Mesodermal cell (in vitro differentiated cells): ENCODE measurements at regions not wholly inside any gene's neighbourhood (a gene's known extent, or its start where the extent isn't known, plus 50 kb on each side); places are given as distances from the start of the nearest gene placed in this dataset.
"Not testable (repeated sequence)": the region's sequence is repeated elsewhere in the genome, so short reads cannot be mapped to it uniquely, and the experiment has no call there.

Experiments used
- H3K27ac ChIP-seq: 2 replicates; pipeline ENCODE4 v1.7.0; 2013; ENCODE audit warnings: mild to moderate bottlenecking, low read depth, low read length, moderate library complexity; ENCODE audit not compliant: severe bottlenecking
- H3K36me3 ChIP-seq: 2 replicates; pipeline ENCODE4 v1.7.1; 2013; ENCODE audit warnings: mild to moderate bottlenecking, low read length, moderate library complexity; ENCODE audit not compliant: control insufficient read depth, insufficient read depth
- H3K4me1 ChIP-seq: one replicate; pipeline ENCODE4 v1.7.1; 2013; ENCODE audit warnings: mild to moderate bottlenecking, low read length; ENCODE audit not compliant: insufficient read depth, control insufficient read depth, poor library complexity, severe bottlenecking
- H3K4me3 ChIP-seq: 2 replicates; pipeline ENCODE4 v1.7.0; 2013; ENCODE audit warnings: low read length, control low read depth, mild to moderate bottlenecking; ENCODE audit not compliant: insufficient read depth, poor library complexity, severe bottlenecking; ENCODE audit errors: extremely low read depth
- H3K9me3 ChIP-seq: 2 replicates; pipeline ENCODE4 v1.7.1; 2013; ENCODE audit warnings: mild to moderate bottlenecking, low read length, moderate library complexity; ENCODE audit not compliant: control insufficient read depth
- WGBS, 2 experiments: methylation state at CpG; one replicate each; pipeline ENCODE4 v1.1.5; 2013; ENCODE audit warnings: missing lambda C conversion rate in 2 of 2; ENCODE audit not compliant: insufficient coverage in 2 of 2; 5-methylcytosine and 5-hydroxymethylcytosine counted together

- not testable (repeated sequence) for H3K27ac ChIP-seq, H3K9me3 ChIP-seq, H3K36me3 ChIP-seq, H3K4me1 ChIP-seq, H3K4me3 ChIP-seq
- WGBS, 2 experiments: 100% methylated on average over 1 to 2 of the region's 5 CpGs
These were observed 144.6 kb upstream of the DUSP22 start for GRCh38 chr6:147651-148050.

- not testable (repeated sequence) for H3K36me3 ChIP-seq, H3K9me3 ChIP-seq, H3K4me1 ChIP-seq, H3K4me3 ChIP-seq, H3K27ac ChIP-seq
- WGBS, 2 experiments: 92 to 96% methylated on average over 30 to 50 of the region's 61 CpGs
These were observed 144.0 kb upstream of the DUSP22 start for GRCh38 chr6:148051-148984.

GRCh38 chr6:150147-150546 lies 142.1 kb upstream of the DUSP22 start:
- H3K36me3 ChIP-seq, H3K4me3 ChIP-seq, H3K27ac ChIP-seq, H3K9me3 ChIP-seq: not testable (repeated sequence)
- peaks cover 12% of the 10 kb centered on the region for H3K4me1 ChIP-seq
- WGBS, 2 experiments: no CpG with 5 or more reads among the region's 1 CpG

- 85 to 96% methylated on average over 3 of the region's 3 CpGs for WGBS, 2 experiments
- not testable (repeated sequence) for H3K36me3 ChIP-seq, H3K9me3 ChIP-seq, H3K4me3 ChIP-seq
- Histone ChIP-seq H3K27ac (peak overlapping the region; percentile 59), H3K4me1 (peaks cover 12% of the 10 kb centered on the region)
These were observed 139.9 kb upstream of the DUSP22 start for GRCh38 chr6:152436-152835.

GRCh38 chr6:153026-153425 lies 139.3 kb upstream of the DUSP22 start:
- no CpG with 5 or more reads among the region's 2 CpGs for WGBS, 2 experiments
- Histone ChIP-seq H3K4me1 (peaks cover 12% of the 10 kb centered on the region), H3K27ac (peak overlapping the region; percentile 59)
- H3K4me3 ChIP-seq, H3K9me3 ChIP-seq, H3K36me3 ChIP-seq: not testable (repeated sequence)

- not testable (repeated sequence) for H3K36me3 ChIP-seq, H3K9me3 ChIP-seq, H3K4me3 ChIP-seq
- Histone ChIP-seq H3K4me1 (peaks cover 12% of the 10 kb centered on the region), H3K27ac (peak overlapping the region; percentile 26)
- 71 to 75% methylated on average over 1 of the region's 3 CpGs for WGBS, 2 experiments
These were observed 138.4 kb upstream of the DUSP22 start for GRCh38 chr6:153867-154266.

- peaks cover 12% of the 10 kb centered on the region for H3K4me1 ChIP-seq
- H3K9me3 ChIP-seq, H3K4me3 ChIP-seq, H3K36me3 ChIP-seq, H3K27ac ChIP-seq: not testable (repeated sequence)
- 92 to 97% methylated on average over 7 of the region's 9 CpGs for WGBS, 2 experiments
These were observed 137.8 kb upstream of the DUSP22 start for GRCh38 chr6:154321-155092.

GRCh38 chr6:156010-156409 lies 136.3 kb upstream of the DUSP22 start:
- Histone ChIP-seq H3K4me3 (no peak overlapping the region), H3K9me3 (no peaks in the 10 kb centered on the region), H3K27ac (no peak overlapping the region), H3K36me3 (no peaks in the 10 kb centered on the region), H3K4me1 (peaks cover 12% of the 10 kb centered on the region)
- 92 to 95% methylated on average over 2 to 4 of the region's 5 CpGs for WGBS, 2 experiments

GRCh38 chr6:156441-157140 lies 135.7 kb upstream of the DUSP22 start:
- H3K36me3 ChIP-seq, H3K4me3 ChIP-seq, H3K27ac ChIP-seq, H3K9me3 ChIP-seq: not testable (repeated sequence)
- 87 to 89% methylated on average over 2 of the region's 4 CpGs for WGBS, 2 experiments
- H3K4me1 ChIP-seq: peaks cover 12% of the 10 kb centered on the region

GRCh38 chr6:157176-157575 lies 135.1 kb upstream of the DUSP22 start:
- not testable (repeated sequence) for H3K27ac ChIP-seq, H3K4me3 ChIP-seq, H3K9me3 ChIP-seq, H3K36me3 ChIP-seq
- WGBS, 2 experiments: 50 to 57% methylated on average over 1 of the region's 4 CpGs
- peaks cover 12% of the 10 kb centered on the region for H3K4me1 ChIP-seq
